Astrocyte of the spinal cord (primary cell): ENCODE measurements at regions not wholly inside any gene's neighbourhood (a gene's known extent, or its start where the extent isn't known, plus 50 kb on each side); places are given as distances from the start of the nearest gene placed in this dataset.
"Not testable (repeated sequence)": the region's sequence is repeated elsewhere in the genome, so short reads cannot be mapped to it uniquely, and the experiment has no call there.

Experiments
- DNase-seq: peaks from one replicate; pipeline ENCODE4 v3.0.0; 2011; ENCODE audit warnings: low read depth, low spot score
- H3K4me3 ChIP-seq: 2 replicates; pipeline ENCODE4 v1.5.1; 2011; ENCODE audit warnings: low read depth, mild to moderate bottlenecking, low read length, moderate library complexity
- CTCF ChIP-seq: IDR thresholded peaks from 2 replicates; pipeline ENCODE4 v1.5.1; 2012; ENCODE audit warnings: low read depth, mild to moderate bottlenecking, low read length, inconsistent platforms
- in situ Hi-C: cut with HindIII; loops from 2 replicates; pipeline ENCODE4 v1.10.0; 2017; ENCODE audit warnings: low sequenced_read_pairs

GRCh38 chr7:16265863-16266458, 155.4 kb downstream of the CRPPA start:
- no peak for DNase-seq
- H3K4me3 ChIP-seq = no peak overlapping the region
- no peak for TF ChIP-seq CTCF
- in situ Hi-C loops = no loop called here

- in situ Hi-C loops = no loop called here
- TF ChIP-seq CTCF = no peak
Measured at GRCh38 chr7:16264823-16265804, 156.2 kb downstream of the CRPPA start.

GRCh38 chr7:16264036-16264819, 157.1 kb downstream of the CRPPA start:
- in situ Hi-C loops = no loop called here
- TF ChIP-seq CTCF = no peak
- H3K4me3 ChIP-seq = no peak overlapping the region
- DNase-seq = no peak

More at GRCh38 chr7:16264823-16265804, 156.2 kb downstream of the CRPPA start:
- DNase-seq = no peak
- no peak overlapping the region for H3K4me3 ChIP-seq

GRCh38 chr7:16263377-16263776, 158.0 kb downstream of the CRPPA start:
- DNase-seq, in situ Hi-C loops, H3K4me3 ChIP-seq: not testable (repeated sequence)

GRCh38 chr7:16261654-16262053, 159.7 kb downstream of the CRPPA start:
- H3K4me3 ChIP-seq = no peak overlapping the region
- no peak for TF ChIP-seq CTCF
- DNase-seq = no peak
- in situ Hi-C loops = no loop called here

GRCh38 chr7:16261100-16261499, 160.2 kb downstream of the CRPPA start:
- no peak for DNase-seq
- in situ Hi-C loops = no loop called here
- no peak for TF ChIP-seq CTCF
- no peak overlapping the region for H3K4me3 ChIP-seq
